ENCODE measurements at regions not wholly inside any gene's neighbourhood (a gene's known extent, or its start where the extent isn't known, plus 50 kb on each side); places are given as distances from the start of the nearest gene placed in this dataset.

DNA sequence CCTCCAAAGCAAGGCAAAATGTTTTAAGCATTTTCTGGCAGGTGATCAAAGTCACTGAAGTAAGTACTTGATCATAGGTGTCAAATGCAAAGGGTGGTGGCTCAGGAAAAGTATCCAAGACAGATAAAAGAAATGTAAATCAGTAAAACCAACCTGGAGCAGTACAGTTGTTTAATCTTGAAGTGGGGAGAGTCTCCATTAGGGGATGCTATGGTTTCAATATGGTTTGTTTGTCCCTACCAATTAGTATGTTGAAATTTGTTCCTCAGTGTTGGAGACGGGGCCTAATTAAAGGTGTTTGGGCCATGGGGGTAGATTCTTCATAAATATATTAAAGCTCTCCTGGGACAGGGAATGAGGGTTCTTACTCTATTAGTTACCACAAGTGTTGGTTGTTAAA, 1781.7 kb upstream of the PRR20A start:
- H3K36me3 ChIP-seq (replicated peaks in 1 of 2; ENCODE audit: insufficient read depth in 1 of 2, low read depth in 2 of 2): no peaks in the 10 kb centered on the region
- intact Hi-C loops (cut with DNase I): no loop called here
- no peak for ATAC-seq
- DNase-seq: no peak
- no peaks in the 10 kb centered on the region for H3K27me3 ChIP-seq
- H3K4me3 ChIP-seq: no peak overlapping the region
- no peaks in the 10 kb centered on the region for H3K4me1 ChIP-seq
- TF ChIP-seq, protein P1, sequence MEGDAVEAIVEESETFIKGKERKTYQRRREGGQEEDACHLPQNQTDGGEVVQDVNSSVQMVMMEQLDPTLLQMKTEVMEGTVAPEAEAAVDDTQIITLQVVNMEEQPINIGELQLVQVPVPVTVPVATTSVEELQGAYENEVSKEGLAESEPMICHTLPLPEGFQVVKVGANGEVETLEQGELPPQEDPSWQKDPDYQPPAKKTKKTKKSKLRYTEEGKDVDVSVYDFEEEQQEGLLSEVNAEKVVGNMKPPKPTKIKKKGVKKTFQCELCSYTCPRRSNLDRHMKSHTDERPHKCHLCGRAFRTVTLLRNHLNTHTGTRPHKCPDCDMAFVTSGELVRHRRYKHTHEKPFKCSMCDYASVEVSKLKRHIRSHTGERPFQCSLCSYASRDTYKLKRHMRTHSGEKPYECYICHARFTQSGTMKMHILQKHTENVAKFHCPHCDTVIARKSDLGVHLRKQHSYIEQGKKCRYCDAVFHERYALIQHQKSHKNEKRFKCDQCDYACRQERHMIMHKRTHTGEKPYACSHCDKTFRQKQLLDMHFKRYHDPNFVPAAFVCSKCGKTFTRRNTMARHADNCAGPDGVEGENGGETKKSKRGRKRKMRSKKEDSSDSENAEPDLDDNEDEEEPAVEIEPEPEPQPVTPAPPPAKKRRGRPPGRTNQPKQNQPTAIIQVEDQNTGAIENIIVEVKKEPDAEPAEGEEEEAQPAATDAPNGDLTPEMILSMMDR (IDR thresholded peaks at IDR 0.05): no peak
- no peak for TF ChIP-seq POLR2A (IDR thresholded peaks at IDR 0.05)
- H3K9me3 ChIP-seq: no peaks in the 10 kb centered on the region
- WGBS, 2 donors: 60 to 71% methylated on average over 1 of the region's 1 CpG
- no peak overlapping the region for H3K27ac ChIP-seq

DNA sequence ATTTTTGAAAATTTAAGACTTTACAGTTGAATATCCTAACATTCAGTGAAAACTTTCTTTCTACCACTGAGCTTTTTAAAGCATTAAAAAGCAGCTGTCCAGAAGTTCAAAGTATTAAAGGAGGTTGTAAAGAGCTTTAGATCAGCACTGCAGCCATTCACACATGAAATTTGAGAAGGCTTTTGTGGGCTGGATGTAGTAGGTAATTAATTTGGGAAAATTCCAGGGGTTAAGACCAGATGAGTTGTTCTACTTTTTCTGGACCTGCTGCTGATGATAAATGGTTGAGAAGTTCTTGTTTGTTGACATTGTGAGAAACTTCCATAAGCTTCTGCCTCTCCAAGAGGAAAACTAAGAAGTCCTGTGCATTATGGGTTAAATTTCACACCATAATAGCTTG, 1779.6 kb upstream of the PRR20A start:
- Histone ChIP-seq H3K9me3 (no peaks in the 10 kb centered on the region), H3K27me3 (no peaks in the 10 kb centered on the region), H3K4me3 (no peak overlapping the region), H3K27ac (no peak overlapping the region), H3K4me1 (no peaks in the 10 kb centered on the region), H3K36me3 (replicated peaks in 1 of 2; ENCODE audit: insufficient read depth in 1 of 2, low read depth in 2 of 2) (no peaks in the 10 kb centered on the region)
- intact Hi-C loops (cut with DNase I): no loop called here
- no peak for TF ChIP-seq POLR2A (IDR thresholded peaks at IDR 0.05)
- TF ChIP-seq, protein P1 (IDR thresholded peaks at IDR 0.05): no peak
- DNase-seq: no peak
- ATAC-seq: no peak

DNA sequence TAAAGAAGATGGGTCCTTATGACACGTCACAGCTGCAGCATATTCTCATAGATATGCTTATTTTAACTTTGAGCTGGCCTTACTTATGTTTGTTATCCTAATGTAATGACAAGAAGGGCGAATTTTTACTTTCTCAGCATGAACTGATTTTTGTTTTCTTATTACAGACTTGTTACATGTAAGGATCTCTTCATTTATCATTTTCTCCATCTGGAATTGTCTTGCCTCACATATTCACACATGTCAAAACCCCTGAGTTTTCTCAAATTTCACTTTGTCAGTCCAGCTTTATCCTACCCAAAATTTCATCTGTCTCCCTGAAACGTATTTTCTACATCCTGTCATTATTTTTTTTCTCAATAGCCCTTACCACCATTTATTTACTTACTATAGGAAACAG, 1774.0 kb upstream of the PRR20A start:
- TF ChIP-seq, protein P1 (IDR thresholded peaks at IDR 0.05): no peak
- no peak for TF ChIP-seq POLR2A (IDR thresholded peaks at IDR 0.05)
- no peak for ATAC-seq
- no peak overlapping the region for H3K27ac ChIP-seq
- H3K9me3 ChIP-seq: no peaks in the 10 kb centered on the region
- H3K36me3 ChIP-seq (replicated peaks in 1 of 2; ENCODE audit: insufficient read depth in 1 of 2, low read depth in 2 of 2): no peaks in the 10 kb centered on the region
- H3K27me3 ChIP-seq: no peaks in the 10 kb centered on the region
- H3K4me3 ChIP-seq: no peak overlapping the region
- whole genome bisulfite sequencing, 2 donors: 43 to 45% methylated on average over 3 of the region's 3 CpGs
- intact Hi-C loops (cut with DNase I): no loop called here
- H3K4me1 ChIP-seq: no peaks in the 10 kb centered on the region
- DNase-seq: no peak

DNA sequence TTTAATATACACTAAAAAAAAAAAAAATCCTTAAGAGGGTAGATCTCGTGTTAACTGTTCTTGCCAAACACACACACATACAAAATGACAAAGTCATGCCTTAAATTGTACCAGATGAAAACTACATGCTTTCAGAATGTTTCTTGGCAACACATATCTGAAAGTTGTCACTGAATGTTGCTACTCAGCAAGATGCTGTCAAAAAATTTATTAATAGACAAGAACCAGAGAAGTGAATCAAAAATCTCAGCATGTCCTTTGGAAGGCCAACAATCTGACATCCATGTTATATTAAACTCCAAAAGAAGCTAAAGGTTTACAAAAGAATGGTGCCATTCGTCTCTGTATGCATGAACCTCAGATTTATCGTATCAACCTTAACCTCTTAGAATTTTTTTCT, 1746.2 kb upstream of the PRR20A start:
- intact Hi-C loops (cut with DNase I): no loop called here
- no peak for TF ChIP-seq POLR2A (IDR thresholded peaks at IDR 0.05)
- TF ChIP-seq, protein P1 (IDR thresholded peaks at IDR 0.05): no peak
- H3K4me3 ChIP-seq: no peak overlapping the region
- no peaks in the 10 kb centered on the region for H3K4me1 ChIP-seq
- H3K9me3 ChIP-seq: peaks cover 0 to 3% (median 0%) of the 10 kb centered on the region in 3 donors
- no peaks in the 10 kb centered on the region for H3K27me3 ChIP-seq
- no peaks in the 10 kb centered on the region for H3K36me3 ChIP-seq (replicated peaks in 1 of 2; ENCODE audit: insufficient read depth in 1 of 2, low read depth in 2 of 2)
- no peak for ATAC-seq
- no peak for DNase-seq
- H3K27ac ChIP-seq: no peak overlapping the region
- WGBS, 2 donors: 63 to 66% methylated on average over 3 of the region's 3 CpGs

DNA sequence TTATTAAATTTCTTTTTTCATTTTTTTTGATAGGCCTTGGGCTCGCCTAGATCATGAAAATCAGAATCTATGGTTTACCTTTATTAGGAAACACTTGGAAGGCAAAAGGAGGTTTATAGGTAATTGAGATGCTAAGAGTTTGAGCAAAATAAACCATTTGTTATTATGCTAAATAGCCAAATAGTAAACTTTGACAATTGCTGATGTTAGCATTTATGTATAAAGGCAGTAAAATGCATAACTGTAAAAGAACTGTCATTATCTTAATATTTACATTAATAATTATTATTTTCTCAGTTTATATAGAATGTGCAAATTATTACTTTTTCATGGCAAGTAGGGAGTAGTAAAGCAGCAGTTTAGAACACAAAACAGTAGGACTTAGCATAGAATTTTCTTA, 1737.8 kb upstream of the PRR20A start:
- Histone ChIP-seq H3K9me3 (no peaks in the 10 kb centered on the region), H3K27me3 (no peaks in the 10 kb centered on the region), H3K36me3 (replicated peaks in 1 of 2; ENCODE audit: insufficient read depth in 1 of 2, low read depth in 2 of 2) (no peaks in the 10 kb centered on the region), H3K4me1 (no peaks in the 10 kb centered on the region), H3K27ac (no peak overlapping the region), H3K4me3 (no peak overlapping the region)
- intact Hi-C loops (cut with DNase I): no loop called here
- ATAC-seq: no peak
- TF ChIP-seq, protein P1 (IDR thresholded peaks at IDR 0.05): no peak
- no peak for TF ChIP-seq POLR2A (IDR thresholded peaks at IDR 0.05)
- DNase-seq: no peak
- 71 to 76% methylated on average over 1 of the region's 1 CpG for WGBS, 2 donors
